Kidney (tissue), 13 donors: ENCODE measurements at regions not wholly inside any gene's neighbourhood (a gene's known extent, or its start where the extent isn't known, plus 50 kb on each side); places are given as distances from the start of the nearest gene placed in this dataset.
A peak's percentile ranks its signal among the peaks of the same experiment; 100 is the strongest.

Experiments used
- DNase-seq, 5 donors: peaks; one replicate each; pipeline ENCODE4 v3.0.0-alpha.2; 2013 to 2020
- FAIRE-seq: peaks from 2 replicates; lab custom pipeline; 2012; peaks lifted over from hg19 to GRCh38; lab: Jason Lieb, UNC
- H3K27ac ChIP-seq, 2 donors: one replicate each; pipeline ENCODE4 v1.7.0; 2013; ENCODE audit warnings: low read depth in 2 of 2, low read length in 2 of 2, inconsistent platforms in 1 of 2
- H3K27me3 ChIP-seq: one replicate; pipeline ENCODE4 v1.7.1; 2013; ENCODE audit warnings: low read length, inconsistent platforms; ENCODE audit not compliant: control insufficient read depth, insufficient read depth
- H3K36me3 ChIP-seq, 3 donors: one replicate each; pipeline versions ENCODE4 v1.7.0 to v1.7.1; 2013; ENCODE audit warnings: low read length in 3 of 3, control low read depth in 1 of 3, inconsistent platforms in 1 of 3; ENCODE audit not compliant: insufficient read depth in 3 of 3, control insufficient read depth in 2 of 3
- H3K4me1 ChIP-seq, 3 donors: one replicate each; pipeline versions ENCODE4 v1.7.0 to v1.7.1; 2013; ENCODE audit warnings: low read length in 3 of 3, inconsistent platforms in 1 of 3, low read depth in 1 of 3; ENCODE audit not compliant: control insufficient read depth in 2 of 3, insufficient read depth in 2 of 3
- H3K4me3 ChIP-seq, 3 donors: one replicate each; pipeline versions ENCODE4 v1.7.0 to v1.8.1; 2013; ENCODE audit warnings: low read length in 3 of 3, control low read depth in 1 of 3, inconsistent platforms in 1 of 3
- H3K9ac ChIP-seq, 3 donors: one replicate each; pipeline versions ENCODE4 v1.7.0 to v1.7.1; 2013; ENCODE audit warnings: low read length in 3 of 3, control low read depth in 1 of 3, inconsistent platforms in 1 of 3
- H3K9me3 ChIP-seq, 3 donors: one replicate each; pipeline versions ENCODE4 v1.7.0 to v1.7.1; 2013; ENCODE audit warnings: low read length in 3 of 3, control low read depth in 1 of 3, inconsistent platforms in 1 of 3; ENCODE audit not compliant: control insufficient read depth in 2 of 3, insufficient read depth in 1 of 3
- CTCF ChIP-seq: IDR thresholded peaks from 3 replicates; pipeline ENCODE4 v1.5.1; 2012; ENCODE audit warnings: mild to moderate bottlenecking, moderate library complexity, borderline replicate concordance; ENCODE audit not compliant: insufficient read depth; ENCODE audit errors: extremely low read depth
- intact Hi-C: fragments of 100-400 bp; cut with DNase I; formaldehyde crosslinking; loops from one replicate; pipeline ENCODE4 v1.11.1; 2022
- donor health status: control.
- donor health status: control.
- donor health status: control.
- donor health status: control.
- donor health status: control.
- donor health status: DM: yes; HTN: yes; CAD: no.
- donor health status: Normal renal cell carcinoma (clear cell type).

GRCh38 chr12:42706321-42706720, 116.8 kb upstream of the PRICKLE1 start:
- H3K4me1 ChIP-seq: no peaks in the 10 kb centered on the region
- intact Hi-C loops: no loop called here
- no peak overlapping the region for H3K27ac ChIP-seq
- H3K9ac ChIP-seq: no peak overlapping the region
- TF ChIP-seq CTCF: no peak
- H3K27me3 ChIP-seq: no peaks in the 10 kb centered on the region
- H3K36me3 ChIP-seq: no peaks in the 10 kb centered on the region
- no peak for FAIRE-seq
- DNase-seq: no peak
- no peak overlapping the region for H3K4me3 ChIP-seq
- H3K9me3 ChIP-seq: no peaks in the 10 kb centered on the region

- Histone ChIP-seq H3K36me3 (no peaks in the 10 kb centered on the region), H3K4me3 (no peak overlapping the region), H3K4me1 (no peaks in the 10 kb centered on the region), H3K9me3 (no peaks in the 10 kb centered on the region), H3K27me3 (no peaks in the 10 kb centered on the region), H3K27ac (no peak overlapping the region), H3K9ac (no peak overlapping the region)
- TF ChIP-seq CTCF: no peak
- intact Hi-C loops: no loop called here
- FAIRE-seq (no peak), DNase-seq (peak in 4 of 5 donors; percentile 26 to 85 (median 62))
Observed at GRCh38 chr12:42705863-42706262, 116.3 kb upstream of the PRICKLE1 start.

GRCh38 chr12:42704810-42705401, 115.4 kb upstream of the PRICKLE1 start:
- no peaks in the 10 kb centered on the region for H3K9me3 ChIP-seq
- H3K27ac ChIP-seq: no peak overlapping the region
- H3K36me3 ChIP-seq: no peaks in the 10 kb centered on the region
- no peak for TF ChIP-seq CTCF
- DNase-seq: no peak
- H3K4me3 ChIP-seq: no peak overlapping the region
- no peak for FAIRE-seq
- H3K4me1 ChIP-seq: no peaks in the 10 kb centered on the region
- no peaks in the 10 kb centered on the region for H3K27me3 ChIP-seq
- intact Hi-C loops: no loop called here
- no peak overlapping the region for H3K9ac ChIP-seq

- Histone ChIP-seq H3K9ac (no peak overlapping the region), H3K4me3 (no peak overlapping the region), H3K36me3 (no peaks in the 10 kb centered on the region), H3K27me3 (no peaks in the 10 kb centered on the region), H3K27ac (no peak overlapping the region), H3K9me3 (no peaks in the 10 kb centered on the region), H3K4me1 (no peaks in the 10 kb centered on the region)
- DNase-seq (no peak), FAIRE-seq (no peak)
- intact Hi-C loops: no loop called here
- TF ChIP-seq CTCF: no peak
Observed at GRCh38 chr12:42704340-42704739, 114.8 kb upstream of the PRICKLE1 start.
